GM13976 (cell line): ENCODE measurements at regions not wholly inside any gene's neighbourhood (a gene's known extent, or its start where the extent isn't known, plus 50 kb on each side); places are given as distances from the start of the nearest gene placed in this dataset.

ENCODE experiments used
- DNase-seq: peaks from one replicate; pipeline ENCODE4 v3.0.0; 2012; ENCODE audit warnings: low spot score
- in situ Hi-C: fragments of 300-500 bp; cut with MboI; formaldehyde crosslinking; loops from one replicate; pipeline ENCODE4 v1.12.0; 2022; ENCODE audit warnings: low sequenced_read_pairs, mixed read lengths, inconsistent platforms; ENCODE audit not compliant: unreplicated experiment
- TF ChIP-seq, protein P1 (sequence below): IDR thresholded peaks from 2 replicates; pipeline ENCODE4 v1.5.1; 2012; ENCODE audit warnings: borderline replicate concordance, mild to moderate bottlenecking; ENCODE audit not compliant: insufficient read depth; ENCODE audit errors: extremely low read depth, missing control alignments, control extremely low read depth

DNA sequence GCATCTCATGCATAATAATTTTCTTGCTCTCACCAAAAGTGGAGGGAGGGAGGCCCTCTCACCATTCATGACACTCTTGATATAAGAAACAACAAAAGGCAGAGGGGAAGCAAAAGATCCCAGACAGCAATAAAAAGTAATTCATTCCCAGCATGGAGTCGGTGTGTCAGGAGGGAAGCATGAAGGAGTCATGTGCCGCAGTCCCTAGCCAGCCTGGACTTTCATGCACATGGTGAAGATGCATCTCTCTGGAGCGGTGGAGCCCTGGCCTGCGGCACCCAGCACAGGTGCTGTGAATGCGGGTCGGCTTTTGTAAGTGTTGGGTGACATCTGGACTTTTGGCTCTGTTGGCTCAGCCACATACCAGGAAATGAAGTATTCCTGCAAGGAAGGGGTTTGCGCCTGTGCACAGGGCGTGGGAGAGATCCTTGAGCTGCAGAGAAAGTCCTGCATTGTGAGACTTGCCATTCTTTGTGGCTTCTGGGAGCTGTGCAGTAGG lies 119.4 kb downstream of the COPS8 start:
- TF ChIP-seq, protein P1, sequence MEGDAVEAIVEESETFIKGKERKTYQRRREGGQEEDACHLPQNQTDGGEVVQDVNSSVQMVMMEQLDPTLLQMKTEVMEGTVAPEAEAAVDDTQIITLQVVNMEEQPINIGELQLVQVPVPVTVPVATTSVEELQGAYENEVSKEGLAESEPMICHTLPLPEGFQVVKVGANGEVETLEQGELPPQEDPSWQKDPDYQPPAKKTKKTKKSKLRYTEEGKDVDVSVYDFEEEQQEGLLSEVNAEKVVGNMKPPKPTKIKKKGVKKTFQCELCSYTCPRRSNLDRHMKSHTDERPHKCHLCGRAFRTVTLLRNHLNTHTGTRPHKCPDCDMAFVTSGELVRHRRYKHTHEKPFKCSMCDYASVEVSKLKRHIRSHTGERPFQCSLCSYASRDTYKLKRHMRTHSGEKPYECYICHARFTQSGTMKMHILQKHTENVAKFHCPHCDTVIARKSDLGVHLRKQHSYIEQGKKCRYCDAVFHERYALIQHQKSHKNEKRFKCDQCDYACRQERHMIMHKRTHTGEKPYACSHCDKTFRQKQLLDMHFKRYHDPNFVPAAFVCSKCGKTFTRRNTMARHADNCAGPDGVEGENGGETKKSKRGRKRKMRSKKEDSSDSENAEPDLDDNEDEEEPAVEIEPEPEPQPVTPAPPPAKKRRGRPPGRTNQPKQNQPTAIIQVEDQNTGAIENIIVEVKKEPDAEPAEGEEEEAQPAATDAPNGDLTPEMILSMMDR: no peak
- in situ Hi-C loops: no loop called here
- no peak for DNase-seq

DNA sequence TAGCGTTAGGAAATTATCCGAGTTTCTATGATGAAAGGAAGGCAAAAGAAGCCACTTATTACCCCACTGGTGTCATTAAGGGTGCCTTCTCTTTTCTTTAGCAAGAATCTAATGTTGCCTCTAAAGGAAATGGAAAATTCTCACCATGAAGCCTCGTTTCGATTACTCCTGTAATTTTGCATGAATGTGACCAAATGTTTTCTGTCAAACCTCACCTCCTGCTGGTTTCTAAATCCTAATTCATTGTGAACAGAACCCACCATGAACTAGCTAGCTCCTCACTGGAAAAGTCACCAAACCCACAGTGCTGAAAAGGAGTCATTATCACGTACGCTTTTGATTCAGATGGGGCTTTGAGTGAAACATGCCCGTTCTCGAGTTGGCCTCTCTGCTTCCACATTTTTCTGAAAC lies 119.9 kb downstream of the COPS8 start:
- in situ Hi-C loops: no loop called here
- TF ChIP-seq, protein P1: no peak
- DNase-seq: no peak

DNA sequence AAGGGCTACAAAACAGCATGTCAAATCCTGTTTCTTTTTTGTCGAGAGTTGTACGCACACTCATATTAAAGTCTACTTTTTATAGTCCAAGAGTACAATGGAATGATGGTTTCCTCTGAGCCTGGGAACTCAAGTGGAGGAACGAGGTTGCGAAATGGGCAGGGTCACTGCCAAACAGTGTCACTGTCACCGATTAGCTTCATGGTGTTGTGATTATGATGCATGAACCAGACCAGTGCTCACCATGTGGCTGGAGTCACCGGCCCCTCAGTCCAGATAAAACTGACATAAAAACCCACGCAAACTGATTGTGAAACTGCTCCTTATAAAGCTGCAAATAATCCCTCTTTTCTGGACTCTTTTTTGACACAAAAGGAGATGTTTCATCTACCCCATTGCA lies 122.0 kb downstream of the COPS8 start:
- TF ChIP-seq, protein P1: no peak
- DNase-seq: no peak
- in situ Hi-C loops: no loop called here

DNA sequence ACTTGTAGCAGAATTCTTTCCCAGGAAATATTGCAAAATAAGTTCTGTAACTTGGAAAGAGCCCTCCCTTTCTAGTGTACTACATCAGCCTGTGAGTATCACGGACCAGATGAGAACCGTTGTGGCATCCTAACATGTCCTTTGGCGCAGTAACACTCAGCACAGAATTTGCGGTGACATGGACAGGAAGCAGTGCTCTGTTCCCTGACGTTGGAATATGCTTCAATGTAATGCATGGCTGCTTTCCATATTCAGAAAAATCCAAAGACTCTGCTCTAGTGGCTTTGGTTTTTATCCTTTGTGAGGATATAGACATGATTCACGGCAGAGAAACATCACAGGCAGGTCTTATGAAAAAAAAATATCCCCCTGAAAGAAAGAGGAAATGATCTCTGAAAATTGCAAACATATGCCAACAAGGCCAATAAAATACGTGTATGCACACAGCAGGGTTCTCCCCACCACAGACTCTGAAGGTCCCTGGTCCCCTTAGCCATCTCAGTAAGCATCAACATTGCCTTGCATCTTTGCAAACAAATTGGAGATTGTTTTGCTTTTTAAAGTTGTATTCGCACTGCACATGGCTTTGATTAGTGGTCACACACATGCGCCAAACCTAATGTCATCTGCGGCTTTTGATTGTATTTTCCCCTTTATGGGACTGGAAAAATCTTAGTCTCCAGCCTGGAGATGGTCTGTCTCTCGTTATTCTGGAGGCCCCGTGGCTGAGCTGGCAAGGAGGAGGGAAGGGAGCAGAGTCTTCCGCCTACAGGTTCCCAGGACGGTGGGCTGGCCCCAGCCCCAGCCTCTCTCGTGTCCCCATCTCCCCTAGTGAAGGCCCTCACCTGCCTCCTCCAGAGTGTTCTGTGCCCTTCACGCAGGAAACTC lies 122.9 kb downstream of the COPS8 start:
- in situ Hi-C loops: no loop called here
- no peak for DNase-seq
- TF ChIP-seq, protein P1: no peak

DNA sequence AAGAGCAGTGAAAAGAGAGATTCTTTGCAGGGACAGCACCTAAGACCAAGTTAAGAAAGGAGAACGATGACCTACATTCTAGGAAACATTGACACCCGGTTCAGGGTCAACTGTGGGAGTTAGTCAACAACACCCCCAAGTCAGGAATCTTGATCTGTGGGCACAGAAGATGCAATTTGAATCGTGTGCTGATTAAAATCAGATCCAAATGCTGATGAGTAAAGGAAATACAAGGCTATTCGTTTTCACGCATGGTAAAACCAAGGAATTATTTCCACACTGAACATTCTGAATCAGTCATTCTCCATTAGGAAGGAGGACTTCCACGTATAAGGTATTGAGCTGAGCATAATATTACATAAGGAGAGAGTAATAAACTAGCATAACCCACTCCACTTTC lies 124.2 kb downstream of the COPS8 start:
- DNase-seq: no peak
- in situ Hi-C loops: no loop called here
- TF ChIP-seq, protein P1: no peak

DNA sequence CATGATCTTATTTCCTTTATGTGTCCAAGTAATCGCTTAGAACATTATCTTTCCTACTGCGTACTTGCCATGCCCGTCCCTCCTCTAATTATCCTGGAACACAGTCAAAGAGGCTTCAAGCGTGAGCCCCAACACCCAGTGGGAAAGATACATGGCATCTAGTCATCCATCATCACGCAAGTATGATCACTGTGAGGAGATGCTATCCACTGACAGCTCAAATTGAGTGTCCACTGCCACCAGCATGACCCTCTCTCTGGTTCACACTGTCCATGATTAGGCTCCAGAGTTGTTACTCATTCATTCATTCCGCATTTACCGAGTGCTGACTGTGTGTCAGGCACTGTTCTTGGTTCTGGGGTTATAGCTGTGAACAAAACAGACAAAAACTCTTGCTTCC lies 124.6 kb downstream of the COPS8 start:
- TF ChIP-seq, protein P1: no peak
- no peak for DNase-seq

More for the DNA sequence above, 124.6 kb downstream of the COPS8 start:
- in situ Hi-C loops: no loop called here
